ENCODE measurements at regions not wholly inside any gene's neighbourhood (a gene's known extent, or its start where the extent isn't known, plus 50 kb on each side); places are given as distances from the start of the nearest gene placed in this dataset.
"Not testable (repeated sequence)": the region's sequence is repeated elsewhere in the genome, so short reads cannot be mapped to it uniquely, and the experiment has no call there.

- not testable (repeated sequence) for H3K18ac ChIP-seq (ENCODE audit: low read length); H3K4ac ChIP-seq (ENCODE audit: low read length); H3K14ac ChIP-seq (ENCODE audit: low read length); H3K9me3 ChIP-seq (replicated peaks in 1 of 2; ENCODE audit: control insufficient read depth in 2 of 2, insufficient read depth in 1 of 2, low read depth in 1 of 2, low read length in 2 of 2); H3K23ac ChIP-seq (ENCODE audit: low read depth, low read length, poor library complexity); H3K27ac ChIP-seq (replicated peaks; ENCODE audit: low read length); H3K9ac ChIP-seq (ENCODE audit: low read depth, low read length, poor library complexity); H3K4me2 ChIP-seq (ENCODE audit: insufficient read depth, low read length, poor library complexity, severe bottlenecking); H2BK5ac ChIP-seq (ENCODE audit: low read length); H2BK120ac ChIP-seq (ENCODE audit: low read depth, low read length); DNase-seq (ENCODE audit: low spot score); H4K8ac ChIP-seq (ENCODE audit: low read depth, low read length); H2AK5ac ChIP-seq (ENCODE audit: low read depth, low read length); H2BK15ac ChIP-seq (ENCODE audit: low read length); H3K27me3 ChIP-seq (ENCODE audit: control insufficient read depth in 3 of 3, insufficient read depth in 3 of 3, low read depth in 1 of 3, low read length in 3 of 3); H2BK12ac ChIP-seq (ENCODE audit: low read length); H3K4me3 ChIP-seq (ENCODE audit: low read length in 2 of 2); H3K36me3 ChIP-seq (replicated peaks in 1 of 2; ENCODE audit: control insufficient read depth in 2 of 2, insufficient read depth in 2 of 2, low read length in 2 of 2); H2AFZ ChIP-seq (ENCODE audit: low read length); H3K79me1 ChIP-seq (ENCODE audit: low read depth, low read length); H4K91ac ChIP-seq (ENCODE audit: low read depth, low read length, poor library complexity)
- peaks cover 7 to 17% of the 10 kb centered on the region in 2 donors for H3K4me1 ChIP-seq (ENCODE audit: control insufficient read depth in 2 of 2, insufficient read depth in 1 of 2, low read depth in 1 of 2, low read length in 2 of 2)
- no CpG with 5 or more reads among the region's 4 CpGs for WGBS, 2 donors (ENCODE audit: extremely low coverage in 2 of 2, insufficient read length in 2 of 2, insufficient replicate concordance in 1 of 2)
Measured at GRCh38 chr14:58775130-58775529, 137.4 kb downstream of the DACT1 start.

GRCh38 chr14:58776516-58776915, 138.8 kb downstream of the DACT1 start:
- no peak overlapping the region for H3K18ac ChIP-seq (ENCODE audit: low read length)
- H3K4me1 ChIP-seq (ENCODE audit: control insufficient read depth in 2 of 2, insufficient read depth in 1 of 2, low read depth in 1 of 2, low read length in 2 of 2), result peaks cover 7 to 17% of the 10 kb centered on the region in 2 donors
- no peaks in the 10 kb centered on the region for H3K36me3 ChIP-seq (replicated peaks in 1 of 2; ENCODE audit: control insufficient read depth in 2 of 2, insufficient read depth in 2 of 2, low read length in 2 of 2)
- H3K79me1 ChIP-seq (ENCODE audit: low read depth, low read length), result no peaks in the 10 kb centered on the region
- H2BK12ac ChIP-seq (ENCODE audit: low read length), result no peak overlapping the region
- no peak overlapping the region for H3K9ac ChIP-seq (ENCODE audit: low read depth, low read length, poor library complexity)
- H2BK15ac ChIP-seq (ENCODE audit: low read length), result no peak overlapping the region
- no peak overlapping the region for H3K4me2 ChIP-seq (ENCODE audit: insufficient read depth, low read length, poor library complexity, severe bottlenecking)
- H2BK5ac ChIP-seq (ENCODE audit: low read length), result no peak overlapping the region
- WGBS, 2 donors (ENCODE audit: extremely low coverage in 2 of 2, insufficient read length in 2 of 2, insufficient replicate concordance in 1 of 2), result no CpG with 5 or more reads among the region's 4 CpGs
- no peak overlapping the region for H2AK5ac ChIP-seq (ENCODE audit: low read depth, low read length)
- H4K91ac ChIP-seq (ENCODE audit: low read depth, low read length, poor library complexity), result no peak overlapping the region
- no peak overlapping the region for H3K14ac ChIP-seq (ENCODE audit: low read length)
- no peak overlapping the region for H2AFZ ChIP-seq (ENCODE audit: low read length)
- H3K23ac ChIP-seq (ENCODE audit: low read depth, low read length, poor library complexity), result no peak overlapping the region
- DNase-seq (ENCODE audit: low spot score), result no peak
- no peak overlapping the region for H3K4ac ChIP-seq (ENCODE audit: low read length)
- H2BK120ac ChIP-seq (ENCODE audit: low read depth, low read length), result no peak overlapping the region
- H3K9me3 ChIP-seq (replicated peaks in 1 of 2; ENCODE audit: control insufficient read depth in 2 of 2, insufficient read depth in 1 of 2, low read depth in 1 of 2, low read length in 2 of 2), result no peaks in the 10 kb centered on the region
- no peaks in the 10 kb centered on the region for H3K27me3 ChIP-seq (ENCODE audit: control insufficient read depth in 3 of 3, insufficient read depth in 3 of 3, low read depth in 1 of 3, low read length in 3 of 3)
- H4K8ac ChIP-seq (ENCODE audit: low read depth, low read length), result no peak overlapping the region
- H3K4me3 ChIP-seq (ENCODE audit: low read length in 2 of 2), result no peak overlapping the region
- no peak overlapping the region for H3K27ac ChIP-seq (replicated peaks; ENCODE audit: low read length)

GRCh38 chr14:58777541-58777979, 139.8 kb downstream of the DACT1 start:
- DNase-seq (ENCODE audit: low spot score), result no peak
- peak overlapping the region in 1 of 2 donors; percentile 29 for H3K4me3 ChIP-seq (ENCODE audit: low read length in 2 of 2)
- H3K36me3 ChIP-seq (replicated peaks in 1 of 2; ENCODE audit: control insufficient read depth in 2 of 2, insufficient read depth in 2 of 2, low read length in 2 of 2), result no peaks in the 10 kb centered on the region
- H3K9me3 ChIP-seq (replicated peaks in 1 of 2; ENCODE audit: control insufficient read depth in 2 of 2, insufficient read depth in 1 of 2, low read depth in 1 of 2, low read length in 2 of 2), result no peaks in the 10 kb centered on the region
- H3K4ac ChIP-seq (ENCODE audit: low read length), result no peak overlapping the region
- H4K91ac ChIP-seq (ENCODE audit: low read depth, low read length, poor library complexity), result no peak overlapping the region
- H3K9ac ChIP-seq (ENCODE audit: low read depth, low read length, poor library complexity), result no peak overlapping the region
- H2BK12ac ChIP-seq (ENCODE audit: low read length), result no peak overlapping the region
- H2BK5ac ChIP-seq (ENCODE audit: low read length), result no peak overlapping the region
- H3K18ac ChIP-seq (ENCODE audit: low read length), result no peak overlapping the region
- H2BK120ac ChIP-seq (ENCODE audit: low read depth, low read length), result no peak overlapping the region
- no peak overlapping the region for H2AK5ac ChIP-seq (ENCODE audit: low read depth, low read length)
- H3K27ac ChIP-seq (replicated peaks; ENCODE audit: low read length), result no peak overlapping the region
- H3K23ac ChIP-seq (ENCODE audit: low read depth, low read length, poor library complexity), result no peak overlapping the region
- no peaks in the 10 kb centered on the region for H3K79me1 ChIP-seq (ENCODE audit: low read depth, low read length)
- H4K8ac ChIP-seq (ENCODE audit: low read depth, low read length), result no peak overlapping the region
- H3K4me1 ChIP-seq (ENCODE audit: control insufficient read depth in 2 of 2, insufficient read depth in 1 of 2, low read depth in 1 of 2, low read length in 2 of 2), result peaks cover 7 to 14% of the 10 kb centered on the region in 2 donors
- no CpG with 5 or more reads among the region's 7 CpGs for WGBS, 2 donors (ENCODE audit: extremely low coverage in 2 of 2, insufficient read length in 2 of 2, insufficient replicate concordance in 1 of 2)
- H3K27me3 ChIP-seq (ENCODE audit: control insufficient read depth in 3 of 3, insufficient read depth in 3 of 3, low read depth in 1 of 3, low read length in 3 of 3), result no peaks in the 10 kb centered on the region
- no peak overlapping the region for H3K14ac ChIP-seq (ENCODE audit: low read length)
- peak overlapping the region; percentile 82 for H2AFZ ChIP-seq (ENCODE audit: low read length)
- no peak overlapping the region for H3K4me2 ChIP-seq (ENCODE audit: insufficient read depth, low read length, poor library complexity, severe bottlenecking)
- no peak overlapping the region for H2BK15ac ChIP-seq (ENCODE audit: low read length)

GRCh38 chr14:58778202-58778601, 140.4 kb downstream of the DACT1 start:
- no CpG with 5 or more reads among the region's 3 CpGs for WGBS, 2 donors (ENCODE audit: extremely low coverage in 2 of 2, insufficient read length in 2 of 2, insufficient replicate concordance in 1 of 2)
- Histone ChIP-seq H3K79me1 (ENCODE audit: low read depth, low read length) (no peaks in the 10 kb centered on the region), H3K18ac (ENCODE audit: low read length) (no peak overlapping the region), H2AFZ (ENCODE audit: low read length) (peak overlapping the region; percentile 82), H2BK120ac (ENCODE audit: low read depth, low read length) (no peak overlapping the region), H3K27me3 (ENCODE audit: control insufficient read depth in 3 of 3, insufficient read depth in 3 of 3, low read depth in 1 of 3, low read length in 3 of 3) (no peaks in the 10 kb centered on the region), H3K36me3 (replicated peaks in 1 of 2; ENCODE audit: control insufficient read depth in 2 of 2, insufficient read depth in 2 of 2, low read length in 2 of 2) (no peaks in the 10 kb centered on the region), H3K27ac (replicated peaks; ENCODE audit: low read length) (no peak overlapping the region), H3K4me2 (ENCODE audit: insufficient read depth, low read length, poor library complexity, severe bottlenecking) (no peak overlapping the region), H3K14ac (ENCODE audit: low read length) (no peak overlapping the region), H3K4me1 (ENCODE audit: control insufficient read depth in 2 of 2, insufficient read depth in 1 of 2, low read depth in 1 of 2, low read length in 2 of 2) (peaks cover 7 to 9% of the 10 kb centered on the region in 2 donors), H2AK5ac (ENCODE audit: low read depth, low read length) (no peak overlapping the region), H2BK15ac (ENCODE audit: low read length) (no peak overlapping the region), H2BK5ac (ENCODE audit: low read length) (no peak overlapping the region), H3K4ac (ENCODE audit: low read length) (no peak overlapping the region), H3K23ac (ENCODE audit: low read depth, low read length, poor library complexity) (no peak overlapping the region), H3K9ac (ENCODE audit: low read depth, low read length, poor library complexity) (no peak overlapping the region), H3K9me3 (replicated peaks in 1 of 2; ENCODE audit: control insufficient read depth in 2 of 2, insufficient read depth in 1 of 2, low read depth in 1 of 2, low read length in 2 of 2) (no peaks in the 10 kb centered on the region), H3K4me3 (ENCODE audit: low read length in 2 of 2) (no peak overlapping the region), H2BK12ac (ENCODE audit: low read length) (no peak overlapping the region), H4K8ac (ENCODE audit: low read depth, low read length) (no peak overlapping the region), H4K91ac (ENCODE audit: low read depth, low read length, poor library complexity) (no peak overlapping the region)
- DNase-seq (ENCODE audit: low spot score), result no peak

Data from neuronal stem cell (in vitro differentiated cells).